NCI-H187 treated with DMSO at 0.1 percent for 48 hours (cell line): ENCODE measurements at regions not wholly inside any gene's neighbourhood (a gene's known extent, or its start where the extent isn't known, plus 50 kb on each side); places are given as distances from the start of the nearest gene placed in this dataset.
"Not testable (repeated sequence)": the region's sequence is repeated elsewhere in the genome, so short reads cannot be mapped to it uniquely, and the experiment has no call there.

Source experiments
- DNase-seq: peaks from one replicate; lab custom pipeline; 2025; lab: John Stamatoyannopoulos, UW

GRCh38 chr5:110872200-110872599, 133.4 kb downstream of the SLC25A46 start:
- DNase-seq: no peak

DNA sequence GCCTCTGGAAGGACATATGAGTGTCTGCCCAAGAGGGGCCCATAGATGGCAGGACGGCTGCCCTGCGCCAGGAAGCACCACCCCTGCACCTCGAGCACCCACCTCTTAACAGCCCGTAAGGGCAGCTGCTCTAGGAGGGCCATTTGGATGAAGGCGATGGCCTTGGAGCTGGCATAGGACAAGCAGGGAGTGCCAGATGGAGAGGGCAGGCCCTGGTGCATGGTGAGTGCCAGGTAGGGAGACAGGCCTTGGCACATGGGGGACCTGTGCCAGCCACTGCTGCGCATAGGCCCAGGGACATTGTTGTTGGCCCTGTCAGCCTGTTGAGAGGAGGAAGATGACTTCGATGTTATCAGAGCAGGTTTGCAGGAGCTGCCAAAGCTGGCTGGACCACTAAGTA, 134.2 kb downstream of the SLC25A46 start:
- DNase-seq: no peak

- DNase-seq: no peak
Observed at GRCh38 chr5:110873773-110874437, 135.1 kb downstream of the SLC25A46 start.

GRCh38 chr5:110875115-110875514, 136.3 kb downstream of the SLC25A46 start:
- DNase-seq: not testable (repeated sequence)

DNA sequence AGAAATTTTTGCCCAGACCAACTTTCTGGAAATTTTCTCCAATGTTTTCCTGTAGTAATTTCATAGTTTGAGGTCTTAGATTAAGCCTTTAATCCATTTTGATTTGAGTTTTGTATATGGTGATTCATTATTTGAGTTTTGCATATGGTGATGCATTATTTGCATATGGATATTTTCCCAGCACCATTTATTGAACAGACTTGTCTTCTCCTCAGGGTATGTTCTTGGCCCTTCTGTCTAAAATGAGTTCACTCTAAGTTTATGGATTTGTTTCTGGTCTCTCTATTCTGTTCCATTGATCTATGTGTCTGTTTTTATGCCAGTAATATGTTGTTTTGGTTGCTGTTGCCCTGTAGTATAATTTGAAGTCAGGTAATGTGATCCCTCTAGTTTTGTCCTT, 139.3 kb downstream of the SLC25A46 start:
- DNase-seq: no peak

DNA sequence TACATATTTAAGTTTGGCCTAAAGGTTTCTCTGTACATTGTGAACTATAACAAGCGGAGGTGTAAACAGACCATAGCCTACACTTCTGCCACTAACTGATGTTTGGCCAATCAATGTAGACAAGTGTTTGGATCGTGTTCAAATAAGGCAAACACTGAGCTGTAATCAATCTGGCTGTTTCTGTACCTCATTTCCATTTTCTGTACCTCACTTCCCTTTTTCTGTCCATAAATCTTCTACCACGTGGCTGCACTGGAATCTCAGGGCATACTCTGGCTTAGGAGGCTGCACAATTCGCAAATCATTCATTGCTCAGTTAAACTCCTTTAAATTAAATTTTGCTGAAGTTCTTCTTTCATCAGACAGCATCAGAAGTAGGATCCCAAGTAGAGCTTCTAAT, 140.9 kb downstream of the SLC25A46 start:
- no peak for DNase-seq

DNA sequence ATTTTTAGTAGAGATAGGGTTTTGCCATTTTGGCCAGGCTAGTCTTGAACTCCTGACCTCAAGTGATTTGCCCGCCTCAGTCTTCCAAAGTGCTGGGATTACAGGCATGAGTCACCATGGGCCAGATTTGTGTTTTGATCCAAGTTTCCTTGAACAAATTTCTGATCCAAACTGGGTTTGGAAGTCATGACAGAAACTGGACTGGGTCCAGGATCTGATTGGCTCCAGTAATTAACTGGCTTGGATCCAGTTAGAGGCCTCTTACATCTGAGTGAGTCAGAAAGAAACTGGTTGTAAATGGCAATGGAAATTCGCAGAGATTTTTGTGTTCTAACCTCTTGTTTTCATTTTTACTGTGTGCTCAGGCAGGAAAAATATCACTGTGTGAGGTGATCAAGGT, 141.6 kb downstream of the SLC25A46 start:
- DNase-seq: no peak

DNA sequence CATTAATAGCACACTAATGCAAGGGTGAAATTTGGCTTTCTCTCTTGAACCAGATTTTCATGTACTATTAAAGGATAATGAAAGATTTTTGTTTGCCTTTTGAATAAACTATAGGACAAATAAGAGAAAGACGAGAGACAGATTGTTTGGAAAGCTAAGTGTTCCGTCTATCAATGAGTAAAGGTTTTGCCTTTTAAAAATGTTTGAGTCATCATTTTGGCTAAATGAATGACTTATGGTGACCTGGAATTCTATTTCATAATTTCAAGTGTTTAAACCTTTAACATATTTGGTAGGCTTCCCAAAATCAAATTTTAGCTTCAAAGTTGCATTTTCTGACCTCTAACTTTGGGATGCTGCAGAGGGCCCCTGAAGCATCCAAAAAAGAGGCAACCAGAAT, 145.2 kb downstream of the SLC25A46 start:
- DNase-seq: no peak

DNA sequence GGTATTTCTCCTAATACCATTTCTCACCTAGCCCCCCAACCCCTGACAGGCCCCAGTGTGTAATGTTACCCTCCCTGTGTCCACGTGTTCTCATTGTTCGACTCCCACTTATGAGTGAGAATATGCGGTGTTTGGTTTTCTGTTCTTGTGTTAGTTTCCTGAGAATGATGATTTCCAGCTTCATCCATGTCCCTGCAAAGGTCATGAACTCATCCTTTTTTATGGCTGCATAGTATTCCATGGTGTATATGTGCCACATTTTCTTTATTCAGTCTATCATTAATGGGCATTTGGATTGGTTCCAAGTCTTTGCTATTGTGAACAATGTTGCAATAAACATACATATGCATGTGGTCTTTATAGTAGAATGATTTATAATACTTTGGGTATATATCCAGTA, 148.4 kb downstream of the SLC25A46 start:
- DNase-seq: not testable (repeated sequence)

DNA sequence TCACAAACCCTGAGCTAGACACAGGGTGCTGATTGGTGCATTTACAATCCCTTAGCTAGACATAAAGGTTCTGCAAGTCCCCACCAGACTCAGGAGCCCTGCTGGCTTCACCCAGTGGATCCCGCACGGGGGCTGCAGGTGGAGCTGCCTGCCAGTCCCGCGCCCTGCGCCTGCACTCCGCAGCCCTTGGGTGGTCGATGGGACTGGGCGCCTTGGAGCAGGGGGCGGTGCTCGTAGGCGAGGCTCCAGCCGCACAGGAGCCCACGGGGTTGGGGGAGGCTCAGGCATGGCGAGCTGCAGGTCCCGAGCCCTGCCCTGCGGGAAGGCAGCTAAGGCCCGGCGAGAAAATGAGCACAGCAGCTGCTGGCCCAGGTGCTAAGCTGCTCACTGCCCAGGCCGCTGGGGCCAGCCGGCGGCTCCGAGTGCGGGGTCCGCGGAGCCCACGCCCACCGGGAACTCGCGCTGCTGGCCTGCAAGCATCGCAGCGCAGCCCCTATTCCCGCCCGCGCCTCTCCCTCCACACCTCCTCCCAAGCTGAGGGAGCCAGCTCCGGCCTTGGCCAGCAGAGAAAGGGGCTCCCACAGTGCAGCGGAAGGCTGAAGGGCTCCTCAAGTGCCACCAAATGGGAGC, 155.2 kb downstream of the SLC25A46 start:
- not testable (repeated sequence) for DNase-seq

DNA sequence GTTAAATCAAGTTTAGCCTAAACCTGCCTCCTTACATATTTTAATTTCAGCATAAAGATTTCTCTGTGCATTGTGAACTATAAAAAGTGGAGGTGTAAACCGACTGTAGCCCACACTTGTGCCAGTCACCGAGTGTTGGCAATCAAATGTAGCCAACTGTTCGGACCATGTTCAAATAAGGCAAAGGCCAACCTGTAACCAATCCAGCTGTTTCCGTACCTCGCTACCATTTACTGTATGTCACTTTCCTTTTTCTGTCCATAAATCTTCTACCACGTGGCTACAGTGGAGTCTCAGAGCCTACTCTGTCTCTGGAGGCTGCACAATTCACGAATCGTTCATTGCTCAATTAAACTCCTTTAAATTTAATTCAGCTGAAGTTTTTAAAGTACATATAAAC, 156.0 kb downstream of the SLC25A46 start:
- no peak for DNase-seq

GRCh38 chr5:110896901-110897300, 158.1 kb downstream of the SLC25A46 start:
- DNase-seq: no peak

- DNase-seq: no peak
Observed at GRCh38 chr5:110899566-110900412, 161.0 kb downstream of the SLC25A46 start.

- DNase-seq: no peak
Observed at GRCh38 chr5:110900829-110901228, 162.0 kb downstream of the SLC25A46 start.

GRCh38 chr5:110903966-110904365, 165.2 kb downstream of the SLC25A46 start:
- DNase-seq: no peak

DNA sequence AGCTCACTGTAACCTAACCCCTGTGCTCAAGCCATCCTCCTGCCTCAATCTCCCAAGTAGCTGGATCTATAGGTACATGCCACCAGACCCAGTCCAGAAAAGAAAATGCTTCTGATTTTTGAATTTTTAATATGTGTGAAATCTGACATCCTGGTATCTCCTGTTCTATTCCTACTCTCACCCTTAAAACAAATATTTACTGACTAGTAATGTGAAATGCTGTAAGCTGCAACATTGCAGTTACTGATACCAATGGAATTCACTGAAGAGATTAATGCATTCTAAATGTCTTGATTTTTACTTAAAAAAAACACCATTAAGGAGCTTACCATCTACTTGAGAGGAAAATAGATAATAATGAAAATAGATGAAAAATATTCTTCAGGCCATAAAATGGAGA, 162.7 kb upstream of the TSLP start:
- no peak for DNase-seq

GRCh38 chr5:110909415-110909814, 162.1 kb upstream of the TSLP start:
- no peak for DNase-seq

DNA sequence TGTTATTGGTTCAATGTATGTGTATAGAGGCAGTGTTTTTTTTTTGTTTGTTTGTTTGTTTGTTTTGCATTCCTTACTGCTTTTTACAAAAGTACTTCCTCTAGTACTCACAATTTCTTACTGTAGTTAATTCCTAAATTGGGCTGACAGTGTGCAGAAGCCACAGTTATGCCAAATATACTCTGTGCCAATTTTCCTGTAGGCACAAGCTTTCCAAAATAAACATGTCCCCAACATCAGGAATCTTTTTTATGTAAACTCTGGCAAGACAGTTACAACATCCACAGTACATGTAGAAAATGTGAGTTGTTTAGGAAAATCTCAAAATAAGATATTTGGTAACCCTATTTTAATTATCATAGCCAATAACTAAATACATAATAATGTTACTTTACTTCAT, 161.6 kb upstream of the TSLP start:
- DNase-seq: no peak

DNA sequence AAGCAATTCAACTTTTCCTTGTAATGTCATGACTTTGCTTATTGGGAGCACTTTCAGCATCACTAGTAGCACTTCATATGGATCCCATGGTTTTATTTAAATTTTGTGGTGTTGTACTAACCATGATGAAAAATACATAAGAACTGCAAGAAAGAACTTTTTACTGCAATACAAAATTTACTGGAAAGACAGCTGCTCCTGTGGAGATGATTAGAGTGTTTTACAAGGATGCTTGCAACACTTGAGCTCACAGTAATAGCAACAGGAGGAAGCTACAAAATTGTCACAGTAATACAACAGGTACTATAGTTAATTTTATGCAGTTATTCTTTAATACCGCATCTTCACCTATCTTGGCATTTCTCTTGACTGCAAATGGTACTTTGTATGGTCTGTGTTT, 158.3 kb upstream of the TSLP start:
- no peak for DNase-seq

- no peak for DNase-seq
Observed at GRCh38 chr5:110916381-110917049, 155.0 kb upstream of the TSLP start.

- DNase-seq: no peak
Observed at GRCh38 chr5:110917161-110917875, 154.2 kb upstream of the TSLP start.

- no peak for DNase-seq
Observed at GRCh38 chr5:110918683-110919082, 152.8 kb upstream of the TSLP start.
